GM19397 (cell line): ENCODE measurements at regions not wholly inside any gene's neighbourhood (a gene's known extent, or its start where the extent isn't known, plus 50 kb on each side); places are given as distances from the start of the nearest gene placed in this dataset.

ENCODE experiments used
- ATAC-seq: cut with Tn5 transposase; IDR thresholded peaks from one replicate; pipeline ENCODE4 v1.9.1; 2021; ENCODE audit warnings: mild to moderate bottlenecking, moderate library complexity; ENCODE audit not compliant: unreplicated experiment

DNA sequence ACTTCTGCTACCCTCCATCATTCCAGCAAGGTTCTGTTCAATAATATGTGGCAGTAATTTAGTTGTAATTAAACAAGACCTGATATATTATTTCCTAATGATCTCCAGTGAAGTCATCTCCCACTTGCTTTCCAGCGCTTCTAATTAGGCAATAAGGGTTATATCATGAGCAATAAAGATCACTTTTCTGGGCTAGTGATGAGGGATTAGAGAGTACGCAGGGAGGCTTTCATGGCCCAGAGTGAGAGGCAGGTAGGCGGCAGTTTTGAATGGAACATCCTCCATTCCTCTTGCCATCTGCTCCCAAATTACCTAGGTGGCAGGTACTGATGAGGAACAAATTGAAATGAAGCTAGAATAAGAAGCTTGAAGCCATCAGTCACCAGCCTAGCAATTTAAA, 358.1 kb upstream of the SYT4 start:
- no peak for ATAC-seq

DNA sequence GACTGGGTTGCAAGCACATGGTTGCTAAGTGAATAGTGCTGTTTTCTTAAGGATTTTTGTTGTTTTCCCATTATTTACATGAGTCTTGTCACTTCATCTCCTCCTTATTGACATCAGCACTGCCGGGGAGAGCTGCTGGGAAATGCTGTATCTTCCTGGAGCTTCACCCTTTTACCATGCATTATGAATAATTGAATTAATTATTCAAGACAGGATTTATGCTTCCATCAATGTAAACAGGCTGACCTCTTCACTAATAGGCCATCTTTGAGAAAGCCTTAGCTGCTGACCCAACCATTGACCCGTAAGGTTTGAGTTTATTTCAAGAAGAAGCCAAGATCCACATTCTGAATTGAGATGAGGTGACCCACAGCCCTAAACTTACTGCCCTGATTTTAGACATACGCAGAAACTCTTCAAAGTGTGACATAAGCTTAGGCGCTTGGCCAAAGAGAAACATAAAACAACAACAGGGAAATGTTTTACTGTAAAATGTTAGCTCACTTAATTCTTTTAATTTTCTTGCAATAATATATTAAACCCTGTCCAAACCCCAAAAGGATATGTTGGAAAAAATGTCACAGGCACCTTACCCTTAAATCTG, 365.5 kb upstream of the SYT4 start:
- ATAC-seq: no peak

GRCh38 chr18:43648002-43648401, 370.7 kb upstream of the SYT4 start:
- ATAC-seq: no peak

- ATAC-seq: no peak
Observed at GRCh38 chr18:43649649-43650357, 372.5 kb upstream of the SYT4 start.

- no peak for ATAC-seq
Observed at GRCh38 chr18:43650426-43650825, 373.1 kb upstream of the SYT4 start.

DNA sequence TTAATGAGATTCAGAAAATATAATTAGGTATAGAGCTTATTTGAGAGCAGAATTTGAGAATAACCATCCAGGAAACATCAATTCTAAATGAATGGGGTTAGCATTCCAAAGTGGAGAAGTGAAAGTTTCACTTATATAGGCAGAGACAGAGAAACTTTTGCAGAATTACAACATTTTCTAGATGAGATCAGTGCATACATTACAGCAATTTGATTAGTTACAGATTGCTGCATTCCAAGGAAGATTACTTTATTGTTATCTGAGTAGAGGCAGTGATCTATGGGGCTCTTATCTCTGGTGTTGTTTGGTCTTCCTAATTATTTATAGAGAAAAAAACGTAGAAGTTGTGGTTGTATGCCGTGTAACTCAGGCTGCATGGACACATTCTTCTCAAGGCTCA, 373.8 kb upstream of the SYT4 start:
- no peak for ATAC-seq

- no peak for ATAC-seq
Observed at GRCh38 chr18:43656547-43656946, 379.3 kb upstream of the SYT4 start.

- peak; percentile 77 for ATAC-seq
Observed at GRCh38 chr18:43661570-43661969, 384.3 kb upstream of the SYT4 start.

GRCh38 chr18:43662657-43663056, 385.4 kb upstream of the SYT4 start:
- no peak for ATAC-seq

DNA sequence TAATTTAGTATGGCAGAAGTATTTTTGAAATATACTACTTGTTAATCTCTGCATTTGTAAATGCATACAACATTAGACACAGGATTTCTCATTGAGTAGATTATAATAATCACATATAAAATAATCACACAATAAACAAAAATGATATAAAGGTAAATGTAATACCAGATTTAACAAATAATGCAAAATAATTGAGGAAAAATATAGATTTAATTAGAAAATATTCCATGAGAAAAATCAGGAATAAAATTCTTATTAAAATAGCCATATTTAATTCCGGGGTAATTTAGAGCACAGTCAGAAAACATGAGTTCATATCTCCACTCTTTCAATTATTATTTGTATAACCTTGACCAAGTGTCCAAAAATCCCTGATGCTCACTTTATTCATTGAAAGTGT, 385.9 kb upstream of the SYT4 start:
- ATAC-seq: no peak

DNA sequence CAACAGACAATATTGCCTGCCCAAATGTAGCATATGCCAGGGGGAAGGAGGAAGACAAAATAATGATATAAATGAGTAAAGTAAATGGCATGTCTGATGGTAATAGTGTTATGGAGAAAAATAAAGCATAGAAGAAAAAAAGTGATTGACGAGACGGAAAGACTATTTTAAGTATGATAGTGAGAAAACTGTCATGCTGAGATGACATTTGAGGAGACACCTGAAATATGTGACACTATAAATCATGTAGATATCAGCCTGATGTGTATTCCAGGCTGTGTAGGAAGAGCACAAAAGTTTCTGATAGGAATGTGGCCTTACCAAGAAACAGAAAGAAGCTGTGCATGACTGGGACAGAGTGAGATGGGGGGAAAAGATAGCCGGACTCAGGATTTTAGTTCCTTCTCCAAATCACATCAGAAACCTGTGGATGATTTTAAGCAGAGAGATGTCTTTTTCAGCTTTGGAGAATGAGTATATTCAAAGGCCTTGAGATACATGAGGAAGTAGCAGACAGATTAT, 387.3 kb upstream of the SYT4 start:
- no peak for ATAC-seq

- no peak for ATAC-seq
Observed at GRCh38 chr18:43665105-43665788, 388.0 kb upstream of the SYT4 start.

DNA sequence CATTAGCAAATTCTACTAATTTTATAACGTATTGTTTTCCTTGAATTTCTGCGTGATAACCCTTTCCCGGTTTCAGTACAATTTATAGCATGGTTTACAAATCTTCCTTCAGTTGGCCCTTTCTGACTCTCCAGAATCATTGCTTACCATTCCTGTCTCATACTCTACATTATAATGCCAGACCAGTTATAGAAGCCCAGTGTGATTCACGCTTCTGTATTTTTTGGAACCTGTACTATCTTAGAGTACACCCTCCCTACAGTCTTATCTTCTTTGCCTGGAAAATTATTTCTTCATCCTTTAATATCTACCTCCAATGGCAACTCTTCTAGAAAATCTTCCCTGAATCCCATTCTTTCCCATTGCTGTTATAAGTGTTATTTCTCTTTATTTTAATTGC, 391.6 kb upstream of the SYT4 start:
- no peak for ATAC-seq

- no peak for ATAC-seq
Observed at GRCh38 chr18:43671431-43671830, 394.1 kb upstream of the SYT4 start.

- ATAC-seq: no peak
Observed at GRCh38 chr18:43680096-43680495, 402.8 kb upstream of the SYT4 start.

GRCh38 chr18:43681661-43682060, 404.4 kb upstream of the SYT4 start:
- ATAC-seq: no peak

DNA sequence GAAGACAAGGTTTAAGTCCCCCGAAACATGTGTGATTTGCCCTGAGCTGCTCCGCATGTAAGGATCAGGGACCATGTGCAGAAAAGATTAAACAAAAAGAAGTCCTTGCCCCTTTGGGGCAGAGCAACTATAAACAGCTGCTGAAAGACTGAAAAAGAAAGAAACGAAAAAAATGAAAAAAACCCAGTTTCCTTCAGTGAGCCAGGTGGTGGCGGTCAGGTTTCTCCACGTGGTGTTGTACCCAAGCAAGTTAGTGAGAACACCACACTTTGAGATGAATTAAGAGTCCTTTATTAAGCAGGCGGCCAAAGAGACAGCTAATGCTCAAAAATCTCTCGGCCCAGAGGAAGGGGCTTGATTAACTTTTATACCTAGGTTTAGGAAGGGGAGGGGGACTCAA, 404.9 kb upstream of the SYT4 start:
- no peak for ATAC-seq

GRCh38 chr18:43686709-43687108, 409.4 kb upstream of the SYT4 start:
- no peak for ATAC-seq

DNA sequence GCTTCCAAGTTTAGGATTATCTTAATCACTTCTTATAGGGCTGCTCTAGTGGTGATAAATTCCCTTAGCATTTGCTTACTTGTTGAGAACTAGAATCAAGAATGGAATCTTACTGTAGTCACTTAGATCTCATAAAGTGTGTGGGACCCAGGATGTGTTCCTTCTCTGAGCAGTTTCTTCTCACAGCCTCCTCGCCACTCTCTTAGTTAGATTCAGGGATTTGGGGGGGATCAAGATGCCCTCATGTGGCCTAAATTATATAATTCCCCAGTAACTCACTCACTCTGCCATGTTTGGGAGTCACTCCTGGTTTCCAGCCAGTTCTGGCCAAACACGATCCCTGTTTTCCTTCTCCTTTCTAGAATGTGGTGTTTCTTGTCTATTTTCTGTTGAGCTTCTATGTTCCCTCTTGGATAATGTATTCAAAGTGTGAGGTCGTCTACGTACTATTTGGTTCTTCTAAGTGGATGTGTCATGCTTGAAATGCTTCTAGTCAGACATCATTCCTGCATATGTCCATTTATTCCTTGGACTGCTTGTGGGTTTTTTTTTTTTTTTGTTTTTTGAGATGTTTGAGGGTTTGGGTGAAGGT, 414.9 kb upstream of the SYT4 start:
- ATAC-seq: no peak

- no peak for ATAC-seq
Observed at GRCh38 chr18:43702399-43702798, 425.1 kb upstream of the SYT4 start.

DNA sequence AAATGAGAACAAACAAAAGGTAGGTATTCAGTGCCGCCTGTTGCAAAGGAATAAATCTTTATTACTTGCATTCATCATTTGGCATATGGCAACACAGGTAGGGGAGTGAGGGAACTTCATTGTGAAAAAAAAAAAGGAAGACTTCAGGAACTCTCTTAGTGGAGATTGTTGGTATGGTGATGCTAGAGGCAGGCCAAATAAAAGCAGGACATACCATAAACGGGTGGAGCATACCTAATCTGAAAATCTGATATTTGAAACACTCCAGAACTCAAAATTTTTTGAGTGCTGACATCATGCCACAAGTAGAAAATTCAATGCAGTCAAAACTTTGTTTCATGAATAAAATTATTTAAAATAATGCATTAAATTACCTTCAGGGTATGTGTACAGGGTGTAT, 425.8 kb upstream of the SYT4 start:
- no peak for ATAC-seq

DNA sequence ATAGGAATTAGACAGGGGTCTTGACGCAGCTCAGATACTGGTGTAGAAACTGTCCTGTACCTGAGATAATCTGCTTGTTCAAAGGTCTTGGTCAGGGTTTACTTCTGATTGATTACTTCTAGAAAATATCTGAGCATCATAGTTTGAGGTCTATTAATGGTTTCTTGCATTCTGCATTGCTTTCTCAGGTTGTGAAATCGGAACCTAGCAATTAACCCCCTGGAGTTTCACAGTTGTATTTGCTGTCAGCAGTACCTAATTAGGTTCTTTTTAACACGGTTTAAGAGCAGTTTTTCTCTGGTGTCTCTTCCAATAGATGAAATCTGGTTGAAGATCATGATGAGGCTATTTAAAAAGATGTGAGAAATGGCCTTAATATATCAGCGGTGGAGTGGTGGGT, 428.6 kb upstream of the SYT4 start:
- ATAC-seq: no peak
